Retinal pigment epithelial cell (primary cell): ENCODE measurements at regions not wholly inside any gene's neighbourhood (a gene's known extent, or its start where the extent isn't known, plus 50 kb on each side); places are given as distances from the start of the nearest gene placed in this dataset.

Source experiments
- DNase-seq: peaks from one replicate; pipeline ENCODE4 v3.0.0-alpha.2; 2010; ENCODE audit warnings: low read depth
- H3K4me3 ChIP-seq: 2 replicates; pipeline ENCODE4 v1.5.1; 2011; ENCODE audit warnings: mild to moderate bottlenecking, low read length, control low read depth, moderate library complexity
- CTCF ChIP-seq: conservative IDR thresholded peaks from 2 replicates; pipeline ENCODE4 v1.5.1; 2011; ENCODE audit warnings: low read depth, low read length, control low read depth, inconsistent platforms

GRCh38 chr18:34651586-34652369 is 58.3 kb upstream of the DTNA start:
- no peak overlapping the region for H3K4me3 ChIP-seq
- no peak for TF ChIP-seq CTCF
- no peak for DNase-seq

- DNase-seq, result no peak
- H3K4me3 ChIP-seq, result no peak overlapping the region
- no peak for TF ChIP-seq CTCF
Measured at GRCh38 chr18:34655131-34655530, 55.0 kb upstream of the DTNA start.

- DNase-seq, result no peak
- TF ChIP-seq CTCF, result no peak
- no peak overlapping the region for H3K4me3 ChIP-seq
Measured at GRCh38 chr18:34657860-34658500, 52.1 kb upstream of the DTNA start.

- H3K4me3 ChIP-seq, result no peak overlapping the region
- DNase-seq, result peak; percentile 97
- TF ChIP-seq CTCF, result no peak
Measured at GRCh38 chr18:34659579-34660517, 50.2 kb upstream of the DTNA start.
